NCI-H748 treated with DMSO at 0.1 percent for 48 hours (cell line): ENCODE measurements at regions not wholly inside any gene's neighbourhood (a gene's known extent, or its start where the extent isn't known, plus 50 kb on each side); places are given as distances from the start of the nearest gene placed in this dataset.

Source experiments
- DNase-seq: peaks from one replicate; lab custom pipeline; 2025; lab: John Stamatoyannopoulos, UW

DNA sequence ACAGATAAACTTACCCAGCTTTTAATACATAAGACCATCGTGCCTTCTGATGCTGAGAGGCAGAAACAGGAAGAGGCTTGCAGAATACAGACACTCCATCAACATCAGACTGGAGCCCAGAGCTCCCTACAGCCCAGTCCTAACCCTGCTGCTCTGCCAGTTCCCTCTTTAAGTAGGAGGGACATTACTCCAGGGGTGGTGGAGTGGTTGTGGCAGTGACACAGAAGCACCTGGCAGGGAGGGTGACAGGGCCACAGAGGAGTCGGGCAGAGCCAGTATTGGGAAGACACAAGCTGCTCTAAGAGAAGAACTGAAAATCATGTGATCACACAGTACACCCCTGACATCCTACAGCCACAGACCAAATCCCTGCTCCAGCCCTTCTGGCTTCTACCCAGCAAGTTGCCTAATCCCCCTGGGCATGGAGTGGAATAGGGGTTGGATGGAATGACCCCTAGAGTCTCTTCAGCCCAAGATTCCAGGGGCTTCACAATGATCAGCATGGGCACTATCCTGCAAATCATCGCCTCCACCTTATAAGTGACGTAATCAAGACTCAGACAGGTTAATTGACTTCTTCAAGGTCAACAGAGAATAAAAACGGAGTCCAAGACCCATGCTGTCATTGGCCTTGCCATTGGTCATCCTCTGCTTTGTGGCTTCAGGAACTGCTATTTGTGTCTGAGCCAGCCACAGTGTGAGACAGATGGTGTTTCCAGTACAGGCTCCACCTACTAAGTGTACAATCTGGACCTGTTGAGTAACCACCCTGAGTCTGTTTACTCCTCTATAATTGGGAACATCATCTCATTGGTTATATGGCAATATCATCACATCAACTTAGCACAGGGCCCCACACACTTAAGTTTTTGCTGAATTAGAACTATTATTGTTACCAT is 61.1 kb upstream of the ZMIZ1 start:
- no peak for DNase-seq

DNA sequence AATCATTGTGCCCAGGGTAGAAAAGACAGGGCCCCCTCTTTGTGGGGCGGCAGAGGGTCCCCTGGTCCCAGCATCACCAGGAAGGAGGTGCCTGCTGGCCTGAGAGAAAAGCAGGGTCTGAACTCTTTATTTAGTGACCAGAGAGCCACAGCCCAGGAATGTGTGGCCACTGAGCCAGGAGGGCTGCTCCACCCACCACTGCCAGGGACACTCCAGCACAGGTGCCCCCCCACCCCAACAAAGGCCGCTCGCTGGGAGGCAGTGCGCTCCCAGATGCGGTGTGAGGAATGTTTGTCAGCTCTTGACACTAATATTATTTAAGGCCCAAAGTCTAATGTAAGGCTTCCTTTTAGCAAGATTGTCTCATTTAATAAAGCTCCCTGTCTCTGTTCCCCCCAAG is 59.6 kb upstream of the ZMIZ1 start:
- no peak for DNase-seq

DNA sequence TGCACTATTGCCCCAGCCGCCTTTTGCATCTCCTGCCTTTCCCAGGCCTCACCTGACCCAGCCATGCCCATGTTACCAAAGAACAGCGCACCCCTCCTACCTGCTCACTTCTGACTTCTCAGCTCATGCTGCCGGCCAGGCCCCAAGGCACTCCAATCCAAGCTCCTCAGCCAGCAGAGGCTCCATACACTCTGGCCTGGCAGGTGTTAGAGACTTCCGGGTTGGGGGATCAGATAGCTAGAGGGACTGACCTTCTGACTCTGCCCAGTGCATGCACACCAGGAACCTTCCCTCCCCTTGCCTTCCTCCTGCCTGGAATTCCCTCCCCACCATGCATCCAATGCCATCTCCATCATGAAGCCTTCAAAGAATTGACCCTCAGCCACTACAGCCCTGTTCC is 56.2 kb upstream of the ZMIZ1 start:
- no peak for DNase-seq

DNA sequence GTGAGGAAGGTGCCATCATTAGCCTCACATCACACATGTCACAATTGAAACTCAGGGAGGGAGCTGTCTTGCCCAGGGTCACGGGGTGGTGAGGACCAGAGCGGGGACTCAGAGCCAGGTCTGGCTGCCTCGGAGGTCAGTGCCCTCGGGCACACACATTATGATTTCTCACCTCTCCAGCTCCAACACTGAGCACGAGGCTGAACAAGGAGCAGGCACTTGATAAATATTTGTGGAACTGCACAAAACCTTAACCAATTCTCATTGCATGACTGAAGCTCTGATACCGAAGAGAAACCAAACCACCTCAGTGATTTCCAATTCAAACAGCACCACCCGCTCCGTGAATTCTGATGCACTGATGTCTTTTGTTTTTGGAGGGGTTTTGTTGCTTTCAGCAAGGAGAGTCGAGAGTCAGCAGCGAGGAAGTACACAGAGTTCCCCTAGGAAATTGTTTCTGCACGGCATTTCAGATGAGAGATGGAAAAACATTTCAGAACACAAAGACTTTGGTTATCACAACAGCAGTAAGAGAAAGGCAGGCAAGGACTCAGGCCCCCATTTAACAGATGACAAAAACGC is 55.3 kb upstream of the ZMIZ1 start:
- no peak for DNase-seq

DNA sequence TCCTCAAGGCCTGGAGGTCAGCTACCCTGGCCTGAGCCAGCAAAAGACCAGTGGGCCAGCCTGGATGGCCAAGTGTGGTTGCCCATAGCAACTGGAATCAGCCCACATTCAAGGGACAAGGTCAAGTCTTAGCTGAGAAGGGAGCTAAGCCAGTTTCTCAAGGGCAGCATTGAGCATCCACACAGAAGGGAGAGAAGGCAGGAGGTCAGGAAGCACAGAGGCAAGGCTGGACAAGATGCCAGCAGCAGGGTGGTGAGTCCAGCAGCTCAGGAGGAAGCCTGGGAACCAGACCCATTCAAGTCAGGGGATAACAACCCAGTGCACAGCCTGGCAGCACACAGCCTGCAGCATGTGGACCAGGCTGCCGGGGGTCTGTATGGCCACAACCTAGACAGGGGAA is 54.0 kb upstream of the ZMIZ1 start:
- no peak for DNase-seq

DNA sequence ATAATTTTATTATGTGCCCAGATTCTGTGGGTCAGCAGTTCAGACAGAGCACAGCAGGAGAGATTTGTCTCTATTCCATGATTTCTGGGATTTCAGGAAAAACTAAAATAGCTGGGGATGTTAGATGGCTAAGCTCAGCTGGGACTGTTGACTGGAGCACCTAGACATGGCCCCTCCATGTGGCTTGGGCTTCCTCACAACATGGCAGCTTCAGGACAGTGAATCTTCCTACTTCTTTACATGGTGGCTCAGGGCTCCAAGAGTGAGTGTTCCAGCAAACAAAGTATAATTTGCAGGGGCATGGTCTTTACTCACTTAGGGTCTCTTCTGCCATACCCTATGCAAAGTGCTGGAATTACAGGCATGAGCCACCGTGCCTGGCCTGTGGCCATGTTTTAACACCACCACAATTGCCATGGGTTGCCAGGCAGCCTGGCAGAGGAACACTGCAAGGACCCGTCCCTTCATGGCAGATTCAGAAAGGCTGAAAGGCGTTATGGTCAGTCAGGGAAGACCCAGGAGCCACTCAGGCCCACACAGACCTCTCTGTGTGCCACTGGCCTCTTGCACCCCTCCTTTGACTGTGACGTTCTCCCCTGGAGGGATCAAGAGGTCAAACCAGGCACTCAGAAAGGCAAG is 50.8 kb upstream of the ZMIZ1 start:
- no peak for DNase-seq

DNA sequence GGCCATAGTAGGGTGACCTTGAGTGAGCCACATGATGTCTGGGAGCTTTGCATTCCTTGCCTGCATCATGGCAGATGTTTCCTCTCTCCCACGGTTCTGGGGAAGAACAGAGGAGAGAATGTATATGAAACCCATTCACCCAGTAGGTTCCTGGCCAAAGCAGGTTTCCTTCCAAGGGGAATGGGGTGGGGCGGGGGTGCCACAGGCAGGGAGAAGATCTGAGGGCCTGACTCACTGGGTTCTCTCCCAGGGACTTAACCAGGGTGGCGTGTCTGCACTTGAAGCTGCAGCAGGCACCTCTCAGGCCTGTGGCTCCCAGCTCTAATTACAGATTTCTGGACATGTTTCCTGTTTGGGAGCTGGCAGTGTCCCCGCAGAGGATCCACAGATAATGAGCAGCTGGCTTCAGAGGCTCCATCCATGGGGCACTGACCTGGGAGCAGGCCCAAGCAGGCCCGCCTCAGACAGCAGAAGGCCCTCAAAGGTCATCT is 50.2 kb upstream of the ZMIZ1 start:
- DNase-seq, result no peak
